ENCODE measurements at regions not wholly inside any gene's neighbourhood (a gene's known extent, or its start where the extent isn't known, plus 50 kb on each side); places are given as distances from the start of the nearest gene placed in this dataset.

- no peak overlapping the region for H3K27ac Mint-ChIP-seq
- H3K4me1 Mint-ChIP-seq, result no peaks in the 10 kb centered on the region
- H3K27me3 Mint-ChIP-seq (ENCODE audit: low read depth in 3 of 3), result peaks cover 0 to 4% (median 4%) of the 10 kb centered on the region in 3 donors
- H3K36me3 Mint-ChIP-seq, result no peaks in the 10 kb centered on the region
- H3K4me3 Mint-ChIP-seq, result no peak overlapping the region
- H3K9me3 Mint-ChIP-seq, result no peaks in the 10 kb centered on the region
- DNase-seq, result no peak
Measured at GRCh38 chr11:33624083-33624482, 76.5 kb downstream of the C11orf91 start.

- no peaks in the 10 kb centered on the region for H3K9me3 Mint-ChIP-seq
- H3K4me3 Mint-ChIP-seq, result no peak overlapping the region
- no peak for DNase-seq
- H3K27me3 Mint-ChIP-seq (ENCODE audit: low read depth in 3 of 3), result peaks cover 0 to 4% (median 4%) of the 10 kb centered on the region in 3 donors
- H3K27ac Mint-ChIP-seq, result no peak overlapping the region
- no peaks in the 10 kb centered on the region for H3K36me3 Mint-ChIP-seq
- no peaks in the 10 kb centered on the region for H3K4me1 Mint-ChIP-seq
Measured at GRCh38 chr11:33622806-33623205, 77.8 kb downstream of the C11orf91 start.

- H3K4me1 Mint-ChIP-seq, result no peaks in the 10 kb centered on the region
Measured at GRCh38 chr11:33622186-33622585, 78.4 kb downstream of the C11orf91 start.

GRCh38 chr11:33620423-33621171 is 80.0 kb downstream of the C11orf91 start:
- Mint-ChIP-seq H3K36me3 (no peaks in the 10 kb centered on the region), H3K27me3 (ENCODE audit: low read depth in 3 of 3) (peaks cover 3 to 4% (median 4%) of the 10 kb centered on the region in 3 donors), H3K9me3 (no peaks in the 10 kb centered on the region), H3K4me1 (no peaks in the 10 kb centered on the region), H3K4me3 (no peak overlapping the region), H3K27ac (no peak overlapping the region)
- no peak for DNase-seq

More at GRCh38 chr11:33622186-33622585, 78.4 kb downstream of the C11orf91 start:
- Mint-ChIP-seq H3K27ac (no peak overlapping the region), H3K4me3 (no peak overlapping the region), H3K9me3 (no peaks in the 10 kb centered on the region), H3K27me3 (ENCODE audit: low read depth in 3 of 3) (peaks cover 0 to 4% (median 4%) of the 10 kb centered on the region in 3 donors), H3K36me3 (no peaks in the 10 kb centered on the region)
- DNase-seq, result no peak

- H3K36me3 Mint-ChIP-seq, result no peaks in the 10 kb centered on the region
- peaks cover 3 to 8% (median 8%) of the 10 kb centered on the region in 3 donors for H3K27me3 Mint-ChIP-seq (ENCODE audit: low read depth in 3 of 3)
- H3K4me3 Mint-ChIP-seq, result no peak overlapping the region
- H3K9me3 Mint-ChIP-seq, result no peaks in the 10 kb centered on the region
- H3K27ac Mint-ChIP-seq, result no peak overlapping the region
- no peak for DNase-seq
- no peaks in the 10 kb centered on the region for H3K4me1 Mint-ChIP-seq
Measured at GRCh38 chr11:33618956-33619355, 81.7 kb downstream of the C11orf91 start.

- Mint-ChIP-seq H3K9me3 (no peaks in the 10 kb centered on the region), H3K4me3 (no peak overlapping the region), H3K27ac (no peak overlapping the region), H3K36me3 (no peaks in the 10 kb centered on the region), H3K4me1 (no peaks in the 10 kb centered on the region), H3K27me3 (ENCODE audit: low read depth in 3 of 3) (peaks cover 3 to 8% (median 7%) of the 10 kb centered on the region in 3 donors)
- no peak for DNase-seq
Measured at GRCh38 chr11:33618351-33618710, 82.3 kb downstream of the C11orf91 start.

- Mint-ChIP-seq H3K9me3 (no peaks in the 10 kb centered on the region), H3K36me3 (no peaks in the 10 kb centered on the region), H3K27ac (no peak overlapping the region), H3K4me3 (no peak overlapping the region), H3K4me1 (no peaks in the 10 kb centered on the region), H3K27me3 (ENCODE audit: low read depth in 3 of 3) (peaks cover 3 to 8% (median 7%) of the 10 kb centered on the region in 3 donors)
- no peak for DNase-seq
Measured at GRCh38 chr11:33617672-33618350, 82.8 kb downstream of the C11orf91 start.

GRCh38 chr11:33616552-33616951 is 84.1 kb downstream of the C11orf91 start:
- H3K4me1 Mint-ChIP-seq, result no peaks in the 10 kb centered on the region
- no peaks in the 10 kb centered on the region for H3K9me3 Mint-ChIP-seq
- no peaks in the 10 kb centered on the region for H3K36me3 Mint-ChIP-seq
- H3K27ac Mint-ChIP-seq, result no peak overlapping the region
- H3K27me3 Mint-ChIP-seq (ENCODE audit: low read depth in 3 of 3), result peaks cover 3 to 4% (median 4%) of the 10 kb centered on the region in 3 donors
- no peak overlapping the region for H3K4me3 Mint-ChIP-seq
- DNase-seq, result no peak

GRCh38 chr11:33615751-33616150 is 84.9 kb downstream of the C11orf91 start:
- Mint-ChIP-seq H3K27ac (no peak overlapping the region), H3K27me3 (ENCODE audit: low read depth in 3 of 3) (peaks cover 3 to 4% (median 4%) of the 10 kb centered on the region in 3 donors), H3K36me3 (no peaks in the 10 kb centered on the region), H3K4me3 (no peak overlapping the region), H3K4me1 (no peaks in the 10 kb centered on the region), H3K9me3 (no peaks in the 10 kb centered on the region)
- DNase-seq, result no peak

GRCh38 chr11:33613404-33613803 is 87.2 kb downstream of the C11orf91 start:
- Mint-ChIP-seq H3K27ac (no peak overlapping the region), H3K36me3 (no peaks in the 10 kb centered on the region), H3K4me1 (no peaks in the 10 kb centered on the region)

GRCh38 chr11:33610903-33611302 is 89.7 kb downstream of the C11orf91 start:
- Mint-ChIP-seq H3K4me1 (no peaks in the 10 kb centered on the region), H3K27me3 (ENCODE audit: low read depth in 3 of 3) (peaks cover 0 to 7% (median 4%) of the 10 kb centered on the region in 3 donors), H3K27ac (no peak overlapping the region), H3K36me3 (no peaks in the 10 kb centered on the region), H3K9me3 (no peaks in the 10 kb centered on the region), H3K4me3 (no peak overlapping the region)
- DNase-seq, result no peak

More at GRCh38 chr11:33613404-33613803, 87.2 kb downstream of the C11orf91 start:
- H3K4me3 Mint-ChIP-seq, result no peak overlapping the region
- no peaks in the 10 kb centered on the region for H3K9me3 Mint-ChIP-seq
- H3K27me3 Mint-ChIP-seq (ENCODE audit: low read depth in 3 of 3), result peaks cover 3 to 4% (median 4%) of the 10 kb centered on the region in 3 donors
- DNase-seq, result no peak

GRCh38 chr11:33608386-33608785 is 92.2 kb downstream of the C11orf91 start:
- DNase-seq, result no peak
- Mint-ChIP-seq H3K4me3 (no peak overlapping the region), H3K27me3 (ENCODE audit: low read depth in 3 of 3) (peaks cover 0 to 13% (median 3%) of the 10 kb centered on the region in 3 donors), H3K36me3 (no peaks in the 10 kb centered on the region), H3K27ac (no peak overlapping the region), H3K4me1 (no peaks in the 10 kb centered on the region), H3K9me3 (no peaks in the 10 kb centered on the region)

- H3K9me3 Mint-ChIP-seq, result no peaks in the 10 kb centered on the region
- H3K4me1 Mint-ChIP-seq, result no peaks in the 10 kb centered on the region
- H3K27ac Mint-ChIP-seq, result no peak overlapping the region
- H3K27me3 Mint-ChIP-seq (ENCODE audit: low read depth in 3 of 3), result peaks cover 2 to 13% (median 3%) of the 10 kb centered on the region in 3 donors
- H3K36me3 Mint-ChIP-seq, result no peaks in the 10 kb centered on the region
- no peak for DNase-seq
- no peak overlapping the region for H3K4me3 Mint-ChIP-seq
Measured at GRCh38 chr11:33606762-33607161, 93.9 kb downstream of the C11orf91 start.

- Mint-ChIP-seq H3K27ac (no peak overlapping the region), H3K9me3 (no peaks in the 10 kb centered on the region), H3K36me3 (no peaks in the 10 kb centered on the region), H3K27me3 (ENCODE audit: low read depth in 3 of 3) (peaks cover 3 to 13% (median 4%) of the 10 kb centered on the region in 3 donors), H3K4me1 (no peaks in the 10 kb centered on the region), H3K4me3 (no peak overlapping the region)
- no peak for DNase-seq
Measured at GRCh38 chr11:33605703-33606102, 94.9 kb downstream of the C11orf91 start.

Measured in immature natural killer cell (primary cell).